ENCODE measurements at regions not wholly inside any gene's neighbourhood (a gene's known extent, or its start where the extent isn't known, plus 50 kb on each side); places are given as distances from the start of the nearest gene placed in this dataset.

- WGBS (ENCODE audit: extremely low coverage, insufficient read length, low lambda C conversion rate): no CpG with 5 or more reads among the region's 2 CpGs
Observed at GRCh38 chr2:57156231-57156924, 890.2 kb upstream of the VRK2 start.

More at GRCh38 chr2:57156231-57156924, 890.2 kb upstream of the VRK2 start:
- H4K20me1 ChIP-seq (ENCODE audit: control insufficient read depth, insufficient read depth, insufficient read length): no peaks in the 10 kb centered on the region
- DNase-seq: peak; percentile 50
- H4K5ac ChIP-seq (ENCODE audit: insufficient read length, low read depth, low read length): no peak overlapping the region
- H2BK5ac ChIP-seq (ENCODE audit: insufficient read length, low read length): no peak overlapping the region
- H4K91ac ChIP-seq (ENCODE audit: insufficient read length, low read depth, low read length): no peak overlapping the region
- no peaks in the 10 kb centered on the region for H3K23me2 ChIP-seq (ENCODE audit: insufficient read length, low read depth, low read length, poor library complexity, severe bottlenecking)
- H3K9me3 Mint-ChIP-seq: peaks cover 7 to 19% of the 10 kb centered on the region in 2 experiments
- no peak overlapping the region for H3K4me3 Mint-ChIP-seq
- H3K9me3 ChIP-seq (ENCODE audit: control insufficient read depth, low read depth, low read length): no peaks in the 10 kb centered on the region
- H2BK12ac ChIP-seq (ENCODE audit: insufficient read length, low read depth, low read length): peak overlapping the region; percentile 73
- H3K4me2 ChIP-seq (ENCODE audit: insufficient read depth, insufficient read length, low read length): no peak overlapping the region
- no peak overlapping the region for H3K9ac ChIP-seq (ENCODE audit: extremely low read depth, insufficient read length, low read length)
- no peak overlapping the region for H2AFZ ChIP-seq (ENCODE audit: low read length)
- H3K4ac ChIP-seq (ENCODE audit: low read depth, low read length): no peak overlapping the region
- no peak overlapping the region for H3K14ac ChIP-seq (ENCODE audit: insufficient read depth, low read length)
- H2BK120ac ChIP-seq (ENCODE audit: low read depth, low read length, poor library complexity, severe bottlenecking): no peak overlapping the region
- no peaks in the 10 kb centered on the region for H3K79me2 ChIP-seq (ENCODE audit: insufficient read depth, low read length)
- H3K79me1 ChIP-seq (ENCODE audit: insufficient read depth, low read depth, low read length, poor library complexity, severe bottlenecking): no peaks in the 10 kb centered on the region
- peak overlapping the region in 1 of 3 experiments; percentile 35; a peak in 2 of 7 replicates for H3K27ac Mint-ChIP-seq
- no peak overlapping the region for H3K56ac ChIP-seq (ENCODE audit: insufficient read length, low read depth, low read length)
- peaks cover 17 to 33% of the 10 kb centered on the region in 2 experiments for H3K4me1 Mint-ChIP-seq
- H3K27ac ChIP-seq (ENCODE audit: insufficient read length, low read depth, low read length): no peak overlapping the region
- H3K23ac ChIP-seq (ENCODE audit: insufficient read length, low read depth, low read length): no peak overlapping the region
- H3K4me1 ChIP-seq (ENCODE audit: insufficient read depth, low read length): no peaks in the 10 kb centered on the region
- no peak overlapping the region for H4K8ac ChIP-seq (replicated peaks; ENCODE audit: insufficient read length, low read depth, low read length)
- no peak overlapping the region for H2BK20ac ChIP-seq (ENCODE audit: low read depth, low read length, poor library complexity, severe bottlenecking)
- H3T11ph ChIP-seq (ENCODE audit: low read length): no peak overlapping the region
- H3K27me3 Mint-ChIP-seq (ENCODE audit: low read depth): peaks cover 10% of the 10 kb centered on the region
- no peak for TF ChIP-seq CTCF (conservative IDR thresholded peaks at IDR 0.05)
- H3K36me3 Mint-ChIP-seq (ENCODE audit: insufficient read depth in 1 of 3, low read depth in 3 of 3): peaks cover 0 to 8% (median 2%) of the 10 kb centered on the region in 3 experiments; a peak in 6 of 7 replicates
- H2BK15ac ChIP-seq (ENCODE audit: low read depth, low read length): no peak overlapping the region; the same call in 1 of the 2 replicates
- H3K27me3 ChIP-seq (ENCODE audit: insufficient read depth, low read length): no peaks in the 10 kb centered on the region
- no peak overlapping the region for H2AK5ac ChIP-seq (ENCODE audit: insufficient read length, low read length)
- no peak overlapping the region for H3K18ac ChIP-seq (ENCODE audit: insufficient read length, low read depth, low read length)

Measured in H9 (cell line).